OCI-LY1 (cell line): ENCODE measurements at regions not wholly inside any gene's neighbourhood (a gene's known extent, or its start where the extent isn't known, plus 50 kb on each side); places are given as distances from the start of the nearest gene placed in this dataset.

Experiments used
- CTCF ChIP-seq: fragments of 200-600 bp; sonication (generic), shearing (Covaris generic); IDR thresholded peaks from 2 replicates; pipeline ENCODE4 v1.5.1; 2017; ENCODE audit warnings: mild to moderate bottlenecking, antibody characterized with exemption, low read length, moderate library complexity, mixed read lengths
- EZH2 ChIP-seq: fragments of 200-600 bp; sonication (generic), shearing (Covaris generic); IDR thresholded peaks from 2 replicates; pipeline ENCODE4 v1.8.0; 2017; ENCODE audit warnings: borderline replicate concordance, mixed run types, mild to moderate bottlenecking, antibody characterized with exemption, low read length, moderate library complexity, mixed read lengths

GRCh38 chr14:41302776-41303175 is 303.9 kb upstream of the LRFN5 start:
- no peak for TF ChIP-seq CTCF
- TF ChIP-seq EZH2 = no peak
